ENCODE measurements at regions not wholly inside any gene's neighbourhood (a gene's known extent, or its start where the extent isn't known, plus 50 kb on each side); places are given as distances from the start of the nearest gene placed in this dataset.

DNA sequence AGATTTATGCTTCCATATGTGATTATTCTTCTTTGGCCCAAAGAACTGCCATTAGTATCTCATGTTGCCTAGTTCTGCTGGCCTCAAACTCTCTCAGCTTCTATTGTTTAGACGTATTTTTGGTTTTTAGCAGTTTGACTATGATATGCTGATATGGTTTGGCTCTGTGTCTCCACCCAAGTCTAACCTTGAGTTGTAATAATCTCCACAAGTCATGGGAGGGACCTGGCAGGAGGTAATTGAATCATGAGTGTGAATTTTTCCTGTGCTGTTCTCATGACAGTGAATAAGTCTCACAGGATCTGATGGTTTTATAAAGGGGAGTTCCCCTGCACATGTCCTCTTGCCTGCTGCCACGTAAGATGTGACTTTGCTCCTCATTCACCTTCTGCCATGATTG lies 96.7 kb upstream of the ARG1 start:
- TF ChIP-seq CTCF (IDR thresholded peaks at IDR 0.05) (no peak), POLR2A (IDR thresholded peaks at IDR 0.05) (no peak)
